B cell (primary cell): ENCODE measurements at regions not wholly inside any gene's neighbourhood (a gene's known extent, or its start where the extent isn't known, plus 50 kb on each side); places are given as distances from the start of the nearest gene placed in this dataset.

ENCODE experiments used
- ATAC-seq: fragments of 200-7000 bp; cut with Tn5 transposase; one replicate; pipeline ENCODE4 v1.10.0; 2021; ENCODE audit warnings: low read depth, mild to moderate bottlenecking, moderate number of reproducible peaks, moderate library complexity
- CTCF ChIA-PET: fragments of 350-600 bp; sonication (Branson Sonifier 250); formaldehyde crosslinking; loops from one replicate; lab custom pipeline; 2021; ENCODE audit warnings: antibody characterized with exemption, inconsistent platforms; lab: Charles Lee
- POLR2A ChIA-PET: fragments of 350-600 bp; sonication (Branson Sonifier 250); formaldehyde crosslinking; loops from one replicate; lab custom pipeline; 2021; ENCODE audit warnings: antibody characterized with exemption; lab: Charles Lee
- DNase-seq: peaks from one replicate; pipeline ENCODE4 v3.0.0; 2013
- H2AFZ ChIP-seq: 2 replicates; pipeline ENCODE4 v1.6.1; 2012; ENCODE audit warnings: mild to moderate bottlenecking, low read depth, low read length; ENCODE audit not compliant: insufficient read depth, poor library complexity, severe bottlenecking
- H3K27ac ChIP-seq, 2 donors: 1 replicate in 1 of 2; 2 replicates in 1 of 2; pipeline ENCODE4 v1.5.1; 2012 to 2013; ENCODE audit warnings: low read length in 2 of 2, mild to moderate bottlenecking in 2 of 2, moderate library complexity in 1 of 2
- H3K27me3 ChIP-seq, 4 experiments: fragments of 200-600 bp in 1 of 4; sonication (generic) in 1 of 4; replicated peaks in 1 of 4; 1 replicate in 2 of 4; 2 replicates in 2 of 4; pipeline versions ENCODE4 v1.6.1 to v1.7.0; 2013 to 2016; ENCODE audit warnings: low read length in 3 of 4, mild to moderate bottlenecking in 2 of 4, mixed read lengths in 1 of 4, moderate library complexity in 1 of 4; ENCODE audit not compliant: insufficient read depth in 4 of 4, control insufficient read depth in 3 of 4; ENCODE audit errors: control extremely low read depth in 1 of 4
- H3K36me3 ChIP-seq, 2 experiments: replicated peaks in 1 of 2; 1 replicate in 1 of 2; 2 replicates in 1 of 2; pipeline versions ENCODE4 v1.6.1 to v1.7.1; 2013; ENCODE audit warnings: low read length in 1 of 2; ENCODE audit not compliant: insufficient read depth in 2 of 2, control insufficient read depth in 1 of 2; ENCODE audit errors: control extremely low read depth in 1 of 2, extremely low read depth in 1 of 2
- H3K4me1 ChIP-seq, 2 donors: fragments of 200-600 bp in 1 of 2; sonication (generic) in 1 of 2; 1 replicate in 1 of 2; 2 replicates in 1 of 2; pipeline versions ENCODE4 v1.5.1 to v1.6.1; 2013 to 2017; ENCODE audit warnings: low read length in 2 of 2; ENCODE audit not compliant: control insufficient read depth in 2 of 2, insufficient read depth in 2 of 2
- H3K4me2 ChIP-seq: replicated peaks from 2 replicates; pipeline ENCODE3; 2012; ENCODE audit warnings: mild to moderate bottlenecking, low read depth, low read length; ENCODE audit not compliant: poor library complexity, severe bottlenecking
- H3K4me3 ChIP-seq, 5 experiments: fragments of 200-600 bp in 1 of 5; sonication (generic) in 1 of 5; 1 replicate in 3 of 5; 2 replicates in 2 of 5; pipeline versions ENCODE4 v1.5.1 to v1.7.0; 2011 to 2016; ENCODE audit warnings: low read length in 4 of 5, mild to moderate bottlenecking in 4 of 5, low read depth in 2 of 5, control low read depth in 1 of 5, moderate library complexity in 1 of 5; ENCODE audit not compliant: insufficient read depth in 1 of 5; ENCODE audit errors: control extremely low read depth in 1 of 5, extremely low read depth in 1 of 5
- H3K79me2 ChIP-seq: fragments of 200-600 bp; sonication (generic); one replicate; pipeline ENCODE4 v1.6.0; 2016; ENCODE audit warnings: low read length; ENCODE audit not compliant: control insufficient read depth, insufficient read depth
- H3K9ac ChIP-seq: fragments of 200-600 bp; sonication (generic); 2 replicates; pipeline ENCODE4 v1.6.1; 2017; ENCODE audit warnings: mild to moderate bottlenecking, low read length, moderate library complexity
- H3K9me3 ChIP-seq, 3 donors: one replicate each; pipeline versions ENCODE4 v1.6.1 to v1.7.1; 2013; ENCODE audit warnings: low read length in 2 of 3; ENCODE audit not compliant: control insufficient read depth in 2 of 3, insufficient read depth in 1 of 3; ENCODE audit errors: control extremely low read depth in 1 of 3
- H4K20me1 ChIP-seq: 2 replicates; pipeline ENCODE4 v1.6.0; 2012; ENCODE audit warnings: mild to moderate bottlenecking, low read length; ENCODE audit not compliant: insufficient read depth, control insufficient read depth, poor library complexity, severe bottlenecking
- H3K27ac Mint-ChIP-seq: one replicate; pipeline ENCODE4 v1.8.0; 2021; ENCODE audit warnings: mixed read lengths
- H3K27me3 Mint-ChIP-seq: one replicate; pipeline ENCODE4 v1.8.0; 2021; ENCODE audit warnings: mixed read lengths
- H3K4me1 Mint-ChIP-seq: one replicate; pipeline ENCODE4 v1.8.0; 2021; ENCODE audit warnings: mixed read lengths
- H3K4me3 Mint-ChIP-seq: one replicate; pipeline ENCODE4 v1.8.0; 2021; ENCODE audit warnings: mixed read lengths
- H3K9me3 Mint-ChIP-seq: one replicate; pipeline ENCODE4 v1.8.0; 2022; ENCODE audit warnings: mixed read lengths; ENCODE audit not compliant: insufficient read depth
- CTCF ChIP-seq: fragments of 200-600 bp; IDR thresholded peaks from one replicate; pipeline ENCODE4 v1.8.0; 2022; ENCODE audit warnings: antibody characterized with exemption, mild to moderate bottlenecking
- EZH2 ChIP-seq: IDR thresholded peaks from 2 replicates; pipeline ENCODE4 v1.6.1; 2012; ENCODE audit warnings: borderline replicate concordance, low read depth, mild to moderate bottlenecking, moderate library complexity, low read length; ENCODE audit not compliant: insufficient read depth, poor library complexity, severe bottlenecking
- WGBS: methylation state at CpG from one replicate; pipeline ENCODE4 v1.1.5; 2013; ENCODE audit warnings: missing lambda C conversion rate; ENCODE audit not compliant: insufficient coverage; 5-methylcytosine and 5-hydroxymethylcytosine counted together
- intact Hi-C: fragments of 100-400 bp; cut with micrococcal nuclease; formaldehyde crosslinking; loops from one replicate; pipeline ENCODE4 v1.10.0; 2022

- H3K4me3 Mint-ChIP-seq: no peak overlapping the region
- Histone ChIP-seq H3K4me3 (no peak overlapping the region), H3K9me3 (peaks cover 0 to 8% (median 2%) of the 10 kb centered on the region in 3 donors), H3K27me3 (peaks cover 0 to 9% (median 0%) of the 10 kb centered on the region in 4 experiments), H3K9ac (no peak overlapping the region), H3K4me1 (no peaks in the 10 kb centered on the region), H3K4me2 (no peak overlapping the region), H3K27ac (no peak overlapping the region), H2AFZ (no peak overlapping the region), H4K20me1 (no peaks in the 10 kb centered on the region), H3K36me3 (no peaks in the 10 kb centered on the region), H3K79me2 (no peaks in the 10 kb centered on the region)
- ATAC-seq (no peak), DNase-seq (no peak)
- POLR2A ChIA-PET: no interaction called here
- intact Hi-C loops: no loop called here
- no peaks in the 10 kb centered on the region for H3K4me1 Mint-ChIP-seq
- H3K9me3 Mint-ChIP-seq: peaks cover 3% of the 10 kb centered on the region
- H3K27me3 Mint-ChIP-seq: peaks cover 11% of the 10 kb centered on the region
- WGBS: 100% methylated on average over 1 of the region's 1 CpG
- TF ChIP-seq CTCF (no peak), EZH2 (no peak)
- CTCF ChIA-PET: no interaction called here
- no peak overlapping the region for H3K27ac Mint-ChIP-seq
Measured at GRCh38 chr12:124702736-124703135, 135.3 kb upstream of the NCOR2 start.

- no peak overlapping the region for H3K9ac ChIP-seq
- Mint-ChIP-seq H3K27me3 (peaks cover 13% of the 10 kb centered on the region), H3K4me1 (no peaks in the 10 kb centered on the region), H3K4me3 (no peak overlapping the region), H3K27ac (no peak overlapping the region), H3K9me3 (no peaks in the 10 kb centered on the region)
- H4K20me1 ChIP-seq: no peaks in the 10 kb centered on the region
- no peaks in the 10 kb centered on the region for H3K4me1 ChIP-seq
- ATAC-seq (no peak), DNase-seq (no peak)
- no peak overlapping the region for H3K4me3 ChIP-seq
- no peak overlapping the region for H3K27ac ChIP-seq
- POLR2A ChIA-PET: no interaction called here
- no peak overlapping the region for H3K4me2 ChIP-seq
- intact Hi-C loops: no loop called here
- TF ChIP-seq CTCF (no peak), EZH2 (no peak)
- H3K36me3 ChIP-seq: no peaks in the 10 kb centered on the region
- no peaks in the 10 kb centered on the region for H3K79me2 ChIP-seq
- H2AFZ ChIP-seq: no peak overlapping the region
- H3K27me3 ChIP-seq: peaks cover 0 to 11% (median 1%) of the 10 kb centered on the region in 4 experiments
- H3K9me3 ChIP-seq: no peaks in the 10 kb centered on the region
- WGBS: 91% methylated on average over 16 of the region's 17 CpGs
- CTCF ChIA-PET: no interaction called here
Measured at GRCh38 chr12:124700810-124701592, 133.6 kb upstream of the NCOR2 start.
